Transverse colon (tissue), 4 donors: ENCODE measurements at regions not wholly inside any gene's neighbourhood (a gene's known extent, or its start where the extent isn't known, plus 50 kb on each side); places are given as distances from the start of the nearest gene placed in this dataset.

Source experiments
- DNase-seq: peaks from one replicate; pipeline ENCODE4 v3.0.0-alpha.2; 2019
- H3K27ac ChIP-seq, 4 donors: fragments of 200-600 bp; sonication (generic); 2 replicates each; pipeline ENCODE4 v1.5.1; 2016 to 2018; ENCODE audit warnings: inconsistent platforms in 4 of 4
- H3K27me3 ChIP-seq: fragments of 200-600 bp; sonication (generic); 2 replicates; pipeline ENCODE4 v1.5.1; 2017; ENCODE audit warnings: inconsistent platforms
- H3K36me3 ChIP-seq, 4 donors: fragments of 200-600 bp; sonication (generic); 2 replicates each; pipeline ENCODE4 v1.5.1; 2017 to 2019; ENCODE audit warnings: inconsistent platforms in 4 of 4
- H3K4me1 ChIP-seq, 4 donors: fragments of 200-600 bp; sonication (generic); 2 replicates each; pipeline ENCODE4 v1.5.1; 2017 to 2020; ENCODE audit warnings: inconsistent platforms in 4 of 4
- H3K4me3 ChIP-seq, 4 donors: fragments of 200-600 bp; sonication (generic); 1 replicate in 1 of 4; 2 replicates in 3 of 4; pipeline versions ENCODE4 v1.5.1 to v1.6.1; 2017 to 2019; ENCODE audit warnings: inconsistent platforms in 4 of 4
- H3K9me3 ChIP-seq, 2 donors: fragments of 200-600 bp; sonication (generic); 2 replicates each; pipeline ENCODE4 v1.5.1; 2017 to 2019; ENCODE audit warnings: inconsistent platforms in 2 of 2
- EP300 ChIP-seq: sonication (generic); formaldehyde crosslinking; IDR thresholded peaks from one replicate; pipeline ENCODE4 v1.6.1; 2017; ENCODE audit warnings: antibody characterized with exemption, low read depth
- POLR2A ChIP-seq: fragments of 450-650 bp; IDR thresholded peaks from one replicate; pipeline ENCODE4 v1.6.1; 2016; ENCODE audit warnings: antibody characterized with exemption, mild to moderate bottlenecking, moderate library complexity
- POLR2AphosphoS5 ChIP-seq, 3 donors: sonication (generic); formaldehyde crosslinking; IDR thresholded peaks; one replicate each; pipeline ENCODE4 v1.6.1; 2016; ENCODE audit warnings: antibody characterized with exemption in 3 of 3
- WGBS, 2 donors: methylation state at CpG; one replicate each; pipeline ENCODE4 v1.1.5; 2018; ENCODE audit warnings: low coverage in 1 of 2; 5-methylcytosine and 5-hydroxymethylcytosine counted together
- in situ Hi-C, 4 donors: fragments of 200-750 bp; cut with MboI; loops; one replicate each; pipeline versions ENCODE4 v1.15.0 to v1.15.1; 2017; ENCODE audit warnings: low sequenced_read_pairs in 3 of 4, low pct_ligation_motif_present in 1 of 4, low pct_unique_long_range_greater_than_20kb in 1 of 4
- intact Hi-C: fragments of 100-400 bp; cut with DNase I; formaldehyde crosslinking; loops from one replicate; pipeline ENCODE4 v1.15.1; 2023; ENCODE audit warnings: low total_unique reads
- TF ChIP-seq, protein P1 (sequence below), 5 experiments: fragments of 200-600 bp in 3 of 5; fragments of 450-650 bp in 2 of 5; sonication (generic) in 3 of 5; IDR thresholded peaks; 1 replicate in 2 of 5; 2 replicates in 3 of 5; pipeline ENCODE4 v1.5.1; 2016 to 2017; ENCODE audit warnings: antibody characterized with exemption in 5 of 5, inconsistent platforms in 3 of 5, mild to moderate bottlenecking in 2 of 5, moderate library complexity in 1 of 5

GRCh38 chr3:5828251-5828650, 640.7 kb downstream of the EDEM1 start:
- no peaks in the 10 kb centered on the region for H3K9me3 ChIP-seq
- intact Hi-C loops, result no loop called here
- no peak overlapping the region for H3K27ac ChIP-seq
- TF ChIP-seq, protein P1, sequence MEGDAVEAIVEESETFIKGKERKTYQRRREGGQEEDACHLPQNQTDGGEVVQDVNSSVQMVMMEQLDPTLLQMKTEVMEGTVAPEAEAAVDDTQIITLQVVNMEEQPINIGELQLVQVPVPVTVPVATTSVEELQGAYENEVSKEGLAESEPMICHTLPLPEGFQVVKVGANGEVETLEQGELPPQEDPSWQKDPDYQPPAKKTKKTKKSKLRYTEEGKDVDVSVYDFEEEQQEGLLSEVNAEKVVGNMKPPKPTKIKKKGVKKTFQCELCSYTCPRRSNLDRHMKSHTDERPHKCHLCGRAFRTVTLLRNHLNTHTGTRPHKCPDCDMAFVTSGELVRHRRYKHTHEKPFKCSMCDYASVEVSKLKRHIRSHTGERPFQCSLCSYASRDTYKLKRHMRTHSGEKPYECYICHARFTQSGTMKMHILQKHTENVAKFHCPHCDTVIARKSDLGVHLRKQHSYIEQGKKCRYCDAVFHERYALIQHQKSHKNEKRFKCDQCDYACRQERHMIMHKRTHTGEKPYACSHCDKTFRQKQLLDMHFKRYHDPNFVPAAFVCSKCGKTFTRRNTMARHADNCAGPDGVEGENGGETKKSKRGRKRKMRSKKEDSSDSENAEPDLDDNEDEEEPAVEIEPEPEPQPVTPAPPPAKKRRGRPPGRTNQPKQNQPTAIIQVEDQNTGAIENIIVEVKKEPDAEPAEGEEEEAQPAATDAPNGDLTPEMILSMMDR (IDR thresholded peaks at IDR 0.05), result no peak
- TF ChIP-seq POLR2A (no peak), EP300 (no peak), POLR2AphosphoS5 (IDR thresholded peaks at IDR 0.05) (no peak)
- no peak overlapping the region for H3K4me3 ChIP-seq
- WGBS, 2 donors, result 72 to 95% methylated on average over 2 of the region's 2 CpGs
- in situ Hi-C loops, result no loop called here
- DNase-seq, result no peak
- no peaks in the 10 kb centered on the region for H3K36me3 ChIP-seq
- no peaks in the 10 kb centered on the region for H3K27me3 ChIP-seq
- no peaks in the 10 kb centered on the region for H3K4me1 ChIP-seq

- H3K27me3 ChIP-seq, result no peaks in the 10 kb centered on the region
- in situ Hi-C loops, result no loop called here
- intact Hi-C loops, result no loop called here
Measured at GRCh38 chr3:5840056-5840455, 652.5 kb downstream of the EDEM1 start.

GRCh38 chr3:5841599-5841998, 654.1 kb downstream of the EDEM1 start:
- Histone ChIP-seq H3K4me1 (no peaks in the 10 kb centered on the region), H3K4me3 (no peak overlapping the region), H3K9me3 (no peaks in the 10 kb centered on the region), H3K27me3 (no peaks in the 10 kb centered on the region), H3K36me3 (no peaks in the 10 kb centered on the region), H3K27ac (no peak overlapping the region)
- TF ChIP-seq, protein P1 (IDR thresholded peaks at IDR 0.05), result no peak
- TF ChIP-seq POLR2AphosphoS5 (IDR thresholded peaks at IDR 0.05) (no peak), POLR2A (no peak), EP300 (no peak)
- intact Hi-C loops (no loop called here), in situ Hi-C loops (no loop called here)
- 53 to 70% methylated on average over 2 of the region's 2 CpGs for WGBS, 2 donors
- no peak for DNase-seq

More at GRCh38 chr3:5840056-5840455, 652.5 kb downstream of the EDEM1 start:
- Histone ChIP-seq H3K27ac (no peak overlapping the region), H3K4me1 (no peaks in the 10 kb centered on the region), H3K4me3 (no peak overlapping the region), H3K9me3 (no peaks in the 10 kb centered on the region), H3K36me3 (no peaks in the 10 kb centered on the region)
- TF ChIP-seq EP300, result no peak
- TF ChIP-seq, protein P1 (IDR thresholded peaks at IDR 0.05), result no peak
- TF ChIP-seq POLR2A, result no peak
- TF ChIP-seq POLR2AphosphoS5 (IDR thresholded peaks at IDR 0.05), result no peak
- no peak for DNase-seq
- WGBS, 2 donors, result 78 to 83% methylated on average over 3 of the region's 3 CpGs

DNA sequence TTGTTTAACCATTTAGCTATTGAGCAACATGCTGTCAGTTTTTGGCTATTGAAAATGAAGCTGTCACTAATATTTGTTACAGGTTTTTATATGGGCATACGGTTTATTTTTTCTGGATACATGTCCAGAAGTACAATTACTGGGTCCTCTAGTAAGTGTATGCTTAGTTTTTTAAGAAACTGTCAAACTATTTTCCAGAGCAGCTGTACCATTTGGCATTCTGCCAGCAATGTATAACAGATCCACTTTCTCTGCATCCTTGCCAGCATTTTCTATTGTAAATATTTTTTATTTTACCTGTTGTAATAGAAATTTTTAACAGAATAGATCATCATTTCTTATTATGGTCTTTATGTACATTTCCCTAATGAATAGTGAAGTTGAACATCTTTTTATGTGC, 658.8 kb downstream of the EDEM1 start:
- Histone ChIP-seq H3K4me3 (no peak overlapping the region), H3K27me3 (no peaks in the 10 kb centered on the region), H3K4me1 (no peaks in the 10 kb centered on the region), H3K27ac (no peak overlapping the region), H3K9me3 (no peaks in the 10 kb centered on the region), H3K36me3 (no peaks in the 10 kb centered on the region)
- DNase-seq, result no peak
- in situ Hi-C loops (no loop called here), intact Hi-C loops (no loop called here)
- TF ChIP-seq POLR2AphosphoS5 (IDR thresholded peaks at IDR 0.05), result no peak
- TF ChIP-seq POLR2A, result no peak
- 36 to 56% methylated on average over 1 of the region's 1 CpG for WGBS, 2 donors

GRCh38 chr3:5861151-5861550, 673.6 kb downstream of the EDEM1 start:
- Histone ChIP-seq H3K27me3 (no peaks in the 10 kb centered on the region), H3K9me3 (no peaks in the 10 kb centered on the region), H3K4me1 (no peaks in the 10 kb centered on the region), H3K4me3 (no peak overlapping the region), H3K27ac (no peak overlapping the region), H3K36me3 (no peaks in the 10 kb centered on the region)
- WGBS, 2 donors, result 27 to 55% methylated on average over 3 of the region's 3 CpGs
- no peak for TF ChIP-seq POLR2A
- TF ChIP-seq, protein P1 (IDR thresholded peaks at IDR 0.05), result no peak
- no peak for TF ChIP-seq EP300
- TF ChIP-seq POLR2AphosphoS5 (IDR thresholded peaks at IDR 0.05), result no peak
- in situ Hi-C loops (no loop called here), intact Hi-C loops (no loop called here)
- DNase-seq, result no peak
